ENCODE measurements at regions not wholly inside any gene's neighbourhood (a gene's known extent, or its start where the extent isn't known, plus 50 kb on each side); places are given as distances from the start of the nearest gene placed in this dataset.
"Not testable (repeated sequence)": the region's sequence is repeated elsewhere in the genome, so short reads cannot be mapped to it uniquely, and the experiment has no call there.

GRCh38 chr5:45007102-45007501, 198.4 kb downstream of the MRPS30 start:
- not testable (repeated sequence) for TF ChIP-seq CTCF, EP300 (IDR thresholded peaks at IDR 0.05)

All from sigmoid colon (tissue), 4 donors.